ENCODE measurements at regions not wholly inside any gene's neighbourhood (a gene's known extent, or its start where the extent isn't known, plus 50 kb on each side); places are given as distances from the start of the nearest gene placed in this dataset.

DNA sequence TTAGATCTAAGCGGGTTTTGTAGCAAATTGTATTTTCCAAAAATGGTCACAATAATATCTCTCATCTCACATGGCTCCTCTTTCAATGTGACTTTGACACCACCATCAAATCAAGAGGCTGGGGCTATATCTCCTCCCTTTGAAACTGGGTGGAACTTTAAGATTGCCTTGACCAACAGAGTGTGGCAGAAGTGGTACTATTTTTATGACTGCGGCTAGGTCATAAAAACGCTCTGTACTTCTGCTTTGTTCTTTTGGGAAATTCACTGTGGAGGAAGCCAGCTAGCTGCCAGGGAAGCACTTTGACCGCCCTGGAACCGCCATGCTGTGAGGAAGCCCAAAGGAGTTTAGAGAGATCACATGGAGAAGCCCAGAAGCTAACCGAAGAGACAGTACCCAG, 50.7 kb upstream of the ACOT11 start:
- no peak for DNase-seq (ENCODE audit: low read depth in 2 of 2)

DNA sequence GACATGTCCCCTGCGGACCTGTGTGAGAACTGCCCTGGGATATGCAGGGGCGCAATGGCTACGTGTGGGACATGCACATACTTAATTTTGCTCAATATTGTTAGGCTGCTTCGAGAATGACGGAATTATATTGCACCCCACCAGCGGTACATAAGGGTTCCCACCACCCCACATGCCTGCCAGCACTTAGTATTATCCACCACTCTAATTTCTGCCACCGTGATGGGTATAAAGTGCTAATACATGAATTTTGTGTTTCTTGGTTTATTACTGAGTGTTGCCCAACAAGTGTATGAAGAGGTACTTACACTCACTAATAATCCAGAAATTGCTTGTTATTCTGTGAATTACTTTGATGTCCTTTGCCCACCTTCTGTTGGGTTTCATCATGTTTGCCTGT, 52.1 kb upstream of the ACOT11 start:
- DNase-seq (ENCODE audit: low read depth in 2 of 2), result no peak

DNA sequence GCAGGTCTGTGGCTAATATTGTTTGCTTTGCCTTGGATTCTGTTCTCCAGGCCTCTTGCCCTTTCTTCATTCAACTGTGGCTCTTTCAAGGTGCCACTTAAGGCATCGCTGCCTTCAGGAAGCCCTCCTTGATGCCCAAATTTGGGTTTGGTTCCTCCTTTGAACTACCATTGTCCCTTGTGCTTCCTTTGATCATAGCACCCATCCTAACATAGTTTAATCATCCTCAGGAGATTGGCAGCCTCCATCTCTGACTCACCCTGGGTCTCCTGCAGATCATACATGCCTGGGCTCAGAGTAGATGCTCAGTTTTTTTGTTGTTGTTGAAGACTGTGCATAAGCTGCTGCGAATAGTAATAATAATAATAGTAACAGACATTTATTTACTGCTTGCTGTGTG, 54.4 kb upstream of the ACOT11 start:
- no peak for DNase-seq (ENCODE audit: low read depth in 2 of 2)

DNA sequence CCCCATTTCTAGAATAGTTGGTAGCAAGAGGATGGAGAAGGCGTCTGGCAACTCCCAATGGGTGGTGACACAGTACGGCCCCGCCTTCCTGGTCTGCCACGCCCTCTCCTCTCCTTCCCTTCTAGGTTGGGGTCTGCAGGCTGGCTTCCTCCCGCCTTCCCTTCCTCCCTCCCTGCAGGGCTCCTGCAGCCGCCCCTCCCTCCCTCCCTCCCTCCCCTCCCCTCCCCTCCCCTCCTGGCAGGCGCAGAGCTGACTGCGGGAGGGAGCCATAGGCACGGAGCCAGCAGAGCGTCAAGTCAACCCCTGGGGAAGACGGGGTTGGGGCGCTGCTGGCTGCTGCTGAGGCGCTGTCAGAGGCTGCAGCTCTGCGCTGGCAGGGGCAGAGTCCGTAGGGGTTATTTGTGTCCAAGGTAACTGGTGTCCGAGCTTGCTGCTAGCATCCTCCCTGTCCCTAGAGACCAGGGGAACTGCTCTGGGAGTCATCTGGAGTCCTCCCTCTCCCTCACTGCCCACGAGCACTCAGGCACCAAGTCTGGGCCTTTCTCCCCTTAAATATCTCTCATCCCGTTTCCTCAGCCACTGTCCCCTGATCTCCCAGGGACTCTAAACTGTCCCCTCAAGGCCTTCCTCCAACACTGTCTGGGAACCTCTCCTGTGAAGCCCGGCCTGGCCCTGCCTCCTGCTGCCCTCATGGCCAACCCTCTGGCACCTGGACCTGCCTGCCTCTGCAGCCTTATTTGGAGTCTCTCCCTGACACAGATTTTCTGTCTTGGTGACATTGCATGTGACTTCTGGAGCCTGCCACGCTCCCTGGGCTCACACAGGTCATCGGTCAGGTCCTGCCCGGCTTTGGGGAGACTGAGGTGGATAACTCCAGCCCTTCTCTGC, 57.4 kb upstream of the ACOT11 start:
- DNase-seq (ENCODE audit: low read depth in 2 of 2), result no peak

DNA sequence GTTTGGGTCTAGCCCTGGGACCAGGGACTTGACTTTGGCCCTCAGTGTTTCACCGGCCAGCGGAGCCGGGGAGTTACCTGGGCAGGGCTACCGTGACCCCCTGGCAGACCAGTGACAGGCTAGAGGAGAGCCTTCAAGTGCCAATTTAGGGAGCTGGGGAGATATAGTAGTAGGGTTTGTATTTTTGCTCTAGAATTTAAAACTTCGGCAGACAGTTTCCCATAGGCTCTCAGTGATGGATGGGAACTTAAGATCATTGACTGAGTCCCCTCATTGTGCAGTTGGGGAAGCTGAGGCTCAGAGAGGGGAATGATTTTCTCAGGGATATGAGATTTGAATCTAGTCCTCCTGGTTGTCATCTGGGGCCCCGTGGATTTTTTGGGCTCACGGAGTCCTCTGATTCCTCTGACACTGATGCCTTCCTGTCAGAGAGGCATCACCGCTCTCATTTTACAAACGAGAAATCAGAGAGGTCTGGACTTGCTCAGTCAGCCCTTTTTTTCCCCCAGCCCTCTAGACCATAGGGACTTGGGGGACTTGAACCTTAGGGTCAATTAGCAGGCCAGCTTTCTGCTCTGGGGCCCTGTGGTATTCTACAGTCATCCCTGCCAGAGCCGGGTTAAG, 58.3 kb upstream of the ACOT11 start:
- DNase-seq (ENCODE audit: low read depth in 2 of 2), result no peak

DNA sequence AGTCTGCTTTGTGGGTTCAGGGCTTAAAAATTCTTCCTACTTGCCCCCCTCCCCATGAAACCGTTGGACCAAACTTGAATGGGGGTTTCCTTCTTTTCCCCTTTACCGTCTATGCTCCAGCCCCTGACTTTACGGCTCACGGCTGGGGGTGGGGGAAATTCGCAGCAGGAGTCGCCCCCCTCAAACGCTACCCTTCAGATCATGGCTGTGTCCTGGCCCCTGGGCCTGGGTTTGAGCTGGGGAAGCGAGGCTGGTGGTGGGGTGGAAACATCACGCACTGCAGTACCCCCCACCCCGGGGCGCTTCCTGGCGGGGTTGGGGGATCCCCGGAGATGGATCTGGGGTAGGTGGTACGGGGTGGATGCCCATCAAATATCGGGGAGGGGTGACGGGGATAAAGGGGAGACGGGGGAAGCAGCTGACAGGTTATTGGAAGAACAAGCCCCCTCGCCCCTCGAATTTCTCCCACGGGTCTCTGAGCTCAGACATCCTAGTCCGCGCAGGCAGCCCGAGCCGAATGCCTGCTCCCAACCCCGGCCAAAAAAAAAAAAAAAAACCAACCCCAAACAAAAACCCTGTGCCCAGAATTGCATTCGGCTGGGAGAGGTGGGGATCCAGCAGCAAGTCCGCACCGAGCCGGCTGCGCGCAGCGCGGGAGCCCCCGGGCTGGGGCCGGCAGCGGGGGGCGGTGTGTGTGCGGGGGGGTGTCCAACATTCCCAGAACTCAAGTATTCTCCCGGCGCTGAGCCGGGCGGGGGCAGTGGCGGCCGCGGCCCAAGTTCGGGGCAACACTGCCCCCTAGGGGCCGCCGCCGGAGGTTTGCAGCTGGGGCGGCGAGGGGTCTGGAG, 59.0 kb upstream of the ACOT11 start:
- DNase-seq (ENCODE audit: low read depth in 2 of 2), result peak; percentile 73 to 76

DNA sequence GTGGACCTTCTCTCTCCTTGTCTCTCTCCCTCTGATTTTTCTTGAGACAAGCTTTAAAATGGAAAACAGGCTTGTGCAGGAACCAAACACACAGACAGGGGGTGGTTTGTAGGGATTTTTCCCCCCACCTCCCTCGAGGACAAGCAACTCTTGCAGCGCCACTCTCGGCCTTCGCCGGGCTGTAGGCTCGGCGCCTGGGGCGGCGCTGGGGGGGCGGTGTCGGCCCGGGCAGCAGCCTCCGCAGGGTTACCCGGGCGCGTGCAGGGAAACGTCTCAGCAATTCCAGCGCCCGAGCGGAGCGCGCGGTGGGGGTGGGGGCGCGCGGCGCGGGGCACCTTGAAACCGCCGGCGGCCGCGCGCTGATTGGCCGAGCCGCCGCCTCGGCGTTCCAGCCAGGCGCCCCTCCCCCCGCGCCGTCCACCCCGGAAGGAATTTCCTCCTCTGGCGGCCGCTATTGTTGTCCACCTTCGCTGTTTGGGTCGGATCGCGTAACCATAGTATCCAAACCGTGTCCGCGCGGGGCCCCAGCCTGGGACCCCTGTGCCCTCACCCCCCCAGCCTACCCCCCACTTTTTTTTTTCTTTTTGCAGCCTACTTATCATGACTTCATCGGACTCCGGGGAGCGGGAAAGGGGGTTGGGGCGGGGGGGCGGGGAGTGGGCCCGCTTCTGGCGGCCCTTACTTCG, 59.8 kb upstream of the ACOT11 start:
- DNase-seq (ENCODE audit: low read depth in 2 of 2), result peak; percentile 85 to 87

DNA sequence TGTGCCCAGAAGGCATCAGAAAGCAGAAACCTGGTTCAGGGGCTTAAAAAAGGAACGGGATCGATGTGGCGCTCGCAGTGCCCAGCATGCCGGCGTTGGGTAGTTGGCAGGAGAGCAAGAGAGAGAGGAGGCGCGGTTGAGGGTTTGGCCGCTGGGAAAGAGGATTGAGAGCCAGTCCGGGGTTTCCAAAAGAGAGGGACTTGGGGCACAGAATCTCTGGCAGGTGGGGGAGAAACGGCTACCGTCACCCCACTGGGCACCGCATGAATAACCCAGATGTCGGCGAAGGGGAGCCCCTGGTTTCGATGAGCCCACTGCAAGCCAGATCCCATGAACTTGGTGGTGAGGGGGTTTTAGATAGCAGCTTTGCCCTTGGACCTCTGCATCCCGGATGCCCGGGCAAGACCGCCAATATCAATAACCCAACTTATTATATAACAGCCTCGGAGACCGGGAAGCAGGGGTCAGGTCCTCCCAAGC, 60.4 kb upstream of the ACOT11 start:
- no peak for DNase-seq (ENCODE audit: low read depth in 2 of 2)

DNA sequence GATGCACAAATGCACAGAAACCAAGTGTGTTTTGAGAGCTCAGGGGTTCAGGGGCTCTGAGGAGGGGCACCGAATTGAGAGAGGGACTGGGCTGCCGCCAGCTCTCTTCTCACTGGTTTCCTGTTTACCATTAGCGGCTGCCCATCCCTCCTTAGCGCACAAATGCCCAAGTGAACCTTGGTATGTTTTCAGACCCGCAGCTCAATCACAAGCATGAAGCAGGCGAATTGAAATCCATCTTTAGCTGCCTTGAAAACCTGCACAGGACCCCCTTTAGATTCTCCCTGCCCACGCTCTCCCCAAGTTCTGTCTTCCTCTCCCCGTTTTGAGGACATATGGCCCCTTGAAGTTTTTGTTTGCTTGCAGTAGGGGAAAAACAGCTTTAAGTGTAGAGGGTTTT, 61.1 kb upstream of the ACOT11 start:
- DNase-seq (ENCODE audit: low read depth in 2 of 2), result no peak

DNA sequence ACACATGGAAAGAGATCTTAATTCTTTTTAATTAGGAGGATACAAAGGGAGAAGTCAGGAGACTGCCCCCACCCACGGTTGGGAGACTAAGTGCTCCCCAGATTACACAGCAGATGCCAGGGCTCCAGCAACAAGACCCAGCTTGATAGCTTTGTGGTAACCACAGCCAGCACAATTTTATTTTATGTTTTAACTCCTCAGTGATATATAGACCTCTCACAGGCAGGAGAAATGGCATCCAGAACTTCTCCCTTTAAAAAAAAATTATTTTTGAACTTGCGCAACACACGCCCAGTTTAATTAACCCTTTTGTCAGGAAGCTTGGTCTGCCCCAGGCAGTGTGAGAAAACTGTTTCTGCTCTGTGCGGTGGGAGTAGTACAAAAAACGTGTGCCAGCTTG, 62.6 kb upstream of the ACOT11 start:
- DNase-seq (ENCODE audit: low read depth in 2 of 2), result peak in 1 of 2 experiments; percentile 25

DNA sequence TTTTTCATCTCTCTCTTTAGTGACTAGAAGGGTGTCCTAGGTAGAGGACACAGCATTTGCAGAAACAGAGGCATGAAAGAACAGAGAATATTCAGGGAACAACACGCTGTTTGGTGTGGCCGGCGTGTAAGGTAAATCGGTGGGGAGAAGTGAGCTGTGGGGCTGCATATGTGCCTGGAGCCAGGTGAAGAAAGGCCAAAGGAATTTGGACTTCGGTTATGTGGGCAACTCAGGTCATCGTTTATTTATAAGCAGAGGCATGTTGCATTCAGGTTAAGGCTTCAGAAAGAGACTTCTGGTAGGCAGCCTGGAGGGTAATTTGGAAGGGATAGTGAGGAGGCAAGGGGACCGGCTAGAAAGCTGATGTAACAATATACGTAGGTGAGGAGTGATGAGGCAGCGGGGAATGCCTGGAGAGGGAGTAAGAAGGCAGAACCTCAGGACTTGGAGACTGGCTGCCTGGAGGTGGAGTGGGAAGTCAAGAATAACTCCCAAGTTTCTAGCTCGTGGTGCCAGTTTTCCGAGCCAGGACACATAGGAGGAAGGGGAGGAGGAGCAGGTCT, 64.1 kb upstream of the ACOT11 start:
- DNase-seq (ENCODE audit: low read depth in 2 of 2), result no peak

DNA sequence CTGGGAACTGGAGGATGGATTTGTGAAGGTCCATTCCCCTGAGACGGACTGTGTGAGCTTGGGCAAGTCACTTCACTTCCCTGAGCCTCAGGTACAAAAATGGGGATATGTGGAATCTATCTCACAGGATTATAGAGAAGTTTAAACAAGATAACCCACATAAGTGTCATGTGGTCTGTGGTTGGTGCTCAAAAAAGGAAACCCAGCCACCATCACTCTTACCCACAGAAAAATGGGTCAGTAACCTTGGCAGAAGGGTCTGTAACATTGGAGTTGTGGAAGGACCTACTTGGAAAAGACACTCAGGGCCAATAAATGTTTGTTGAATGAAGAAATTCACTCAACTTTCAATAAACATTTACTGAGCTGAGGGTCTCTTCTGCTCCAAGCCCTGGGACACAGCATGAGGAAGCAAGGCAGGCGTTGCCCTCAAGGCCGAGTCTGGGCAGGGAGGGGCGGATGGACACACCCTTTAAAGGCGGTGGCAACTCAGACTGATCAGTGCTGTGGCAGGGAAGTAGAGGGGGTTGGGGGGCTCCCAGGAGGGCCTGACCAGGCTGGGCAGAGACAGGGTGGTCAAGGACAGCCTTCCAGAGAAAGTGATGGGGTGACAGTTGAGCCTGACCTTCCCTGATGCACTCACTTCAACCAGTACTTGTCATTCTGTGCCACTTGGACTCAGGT, 66.7 kb upstream of the ACOT11 start:
- DNase-seq (ENCODE audit: low read depth in 2 of 2), result no peak

DNA sequence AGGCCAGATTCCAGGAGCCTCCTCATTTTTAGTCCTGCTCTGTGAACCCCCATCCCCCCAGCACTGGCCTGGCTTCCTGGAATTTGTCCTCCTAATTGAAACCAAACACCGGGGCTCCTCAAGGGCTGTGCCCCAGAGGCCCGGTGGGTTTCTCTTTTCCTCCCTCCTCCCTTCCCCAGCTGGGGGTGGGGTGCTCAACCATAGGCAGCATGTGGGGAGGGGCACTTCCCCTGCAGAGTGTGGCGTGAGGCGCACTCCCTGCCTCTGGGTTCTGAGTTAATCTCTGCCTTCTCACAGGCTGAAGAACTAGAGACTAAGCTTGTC, 67.5 kb upstream of the ACOT11 start:
- peak; percentile 77 to 83 for DNase-seq (ENCODE audit: low read depth in 2 of 2)

DNA sequence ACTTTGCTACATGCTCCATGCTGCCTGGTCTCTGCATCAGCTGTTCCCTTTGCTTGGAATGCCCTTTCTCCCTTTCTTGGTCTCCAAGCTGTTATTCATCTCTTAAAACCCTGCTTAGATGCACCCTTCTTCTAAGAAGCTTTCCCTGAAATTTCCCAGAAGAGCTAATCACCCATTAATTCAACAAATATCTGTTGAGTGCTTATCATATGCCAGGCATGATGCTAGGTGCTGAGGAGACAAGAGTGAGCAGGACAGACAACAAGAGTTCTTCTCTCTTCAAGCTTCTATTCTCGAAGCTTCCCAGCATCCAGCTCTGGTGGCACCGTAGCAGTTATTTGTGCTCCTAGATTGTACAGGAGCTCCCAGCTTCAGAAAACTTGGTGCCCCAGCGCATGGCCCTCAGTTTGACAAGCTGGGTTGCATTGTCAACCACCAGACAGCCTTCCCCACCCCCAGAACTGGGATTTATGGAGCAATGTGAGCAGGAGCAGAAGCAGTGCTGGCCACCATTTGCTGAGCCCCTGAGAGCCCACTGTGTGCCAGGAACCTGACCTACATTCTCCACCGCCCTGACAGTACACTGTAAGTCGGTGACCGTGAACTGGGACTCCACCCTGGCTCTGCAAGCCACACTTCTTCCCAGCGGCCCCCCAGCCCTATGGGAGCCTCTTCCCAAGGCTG, 68.0 kb upstream of the ACOT11 start:
- DNase-seq (ENCODE audit: low read depth in 2 of 2), result no peak

DNA sequence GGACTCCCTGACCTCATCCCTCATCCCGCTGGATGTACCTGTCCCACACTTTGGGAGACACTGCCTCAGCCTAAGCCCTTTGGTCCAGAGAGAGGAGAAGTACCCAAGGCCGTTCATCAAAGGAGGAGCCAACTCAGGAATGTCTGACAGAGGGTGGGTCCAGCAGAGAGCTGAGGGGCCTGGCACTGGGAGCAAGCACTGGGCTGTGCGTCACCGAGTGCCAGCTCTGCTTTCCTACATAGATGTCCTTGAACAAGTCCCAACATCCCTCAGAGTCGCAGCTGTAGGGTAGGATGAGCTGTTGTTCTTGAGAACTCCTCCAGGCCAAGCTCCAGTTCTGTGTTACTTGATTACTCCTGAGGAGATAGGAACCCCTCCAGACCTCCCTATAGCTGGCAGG, 68.8 kb upstream of the ACOT11 start:
- DNase-seq (ENCODE audit: low read depth in 2 of 2), result no peak

DNA sequence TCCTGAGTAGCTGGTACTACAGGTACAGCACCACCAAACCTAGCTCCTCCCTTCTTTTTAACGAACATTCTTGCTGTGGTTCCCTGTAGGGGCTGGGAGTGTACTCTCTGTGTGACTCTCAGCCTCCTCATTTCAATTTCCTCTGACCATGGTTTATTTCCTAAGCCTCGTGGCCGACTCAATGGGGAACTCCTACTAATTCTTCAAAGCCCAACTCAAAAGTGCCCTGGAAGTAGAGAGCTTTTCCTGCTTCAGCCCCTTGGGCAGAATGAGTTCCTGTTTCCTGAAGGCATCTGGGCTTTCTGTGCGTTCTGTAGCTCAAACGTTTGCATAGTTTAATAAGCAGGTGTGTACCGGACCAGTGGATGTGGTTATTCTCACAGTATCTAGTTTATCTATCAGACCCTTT, 70.9 kb upstream of the ACOT11 start:
- no peak for DNase-seq (ENCODE audit: low read depth in 2 of 2)

DNA sequence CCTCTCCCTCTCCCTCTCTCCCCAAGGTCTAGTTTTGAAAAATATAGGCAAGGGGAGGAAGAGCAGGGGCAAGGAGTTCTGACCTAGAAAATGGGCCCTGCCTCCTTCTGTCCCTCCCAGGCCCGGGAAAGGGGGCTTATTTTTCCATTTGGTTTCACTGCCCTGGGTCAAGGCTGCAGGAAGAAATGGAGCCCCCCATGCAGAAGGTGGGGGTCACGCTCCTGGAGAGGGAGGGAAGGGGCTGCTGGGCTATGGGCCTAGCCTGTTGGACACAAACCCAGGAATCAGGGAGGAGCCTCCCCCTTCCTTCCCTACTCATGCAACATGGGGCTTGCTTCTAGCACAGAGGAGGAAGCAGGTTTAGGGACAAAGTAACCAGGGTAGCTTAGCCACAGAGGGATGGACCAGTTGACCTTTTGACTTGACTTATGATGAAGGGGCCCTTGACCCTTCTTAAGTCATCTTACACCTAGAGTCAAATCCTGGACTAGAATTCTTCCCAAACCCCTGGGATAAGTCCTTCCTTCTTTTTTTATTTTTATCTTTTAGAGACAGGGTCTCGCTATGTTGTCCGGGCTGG, 70.4 kb upstream of the SSBP3 start:
- DNase-seq (ENCODE audit: low read depth in 2 of 2), result no peak

DNA sequence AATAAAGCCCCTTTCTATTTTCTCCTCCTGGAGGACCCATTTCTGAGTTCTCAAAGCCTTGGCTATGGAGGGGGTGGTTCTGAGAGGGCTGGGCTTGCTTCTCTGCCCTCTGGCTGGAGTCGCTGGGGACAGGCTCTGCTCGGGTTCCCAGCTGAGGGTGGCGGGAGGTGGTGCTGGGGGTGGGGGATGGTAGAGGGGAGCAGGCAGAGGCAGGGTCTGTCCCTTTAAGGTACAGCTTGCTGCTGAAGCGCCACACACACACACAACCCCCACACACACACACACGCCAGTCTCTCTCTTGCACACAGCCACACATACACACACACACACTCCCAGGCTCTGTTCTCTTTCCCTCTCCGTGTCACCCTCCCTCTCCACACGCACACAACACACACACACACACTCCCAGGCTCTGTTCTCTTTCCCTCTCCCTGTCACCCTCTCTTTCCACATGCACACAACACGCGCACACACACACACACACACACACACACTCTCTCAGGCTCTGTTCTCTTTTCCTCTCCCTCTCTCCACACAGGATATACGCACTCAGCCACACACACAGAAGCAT, 69.8 kb upstream of the SSBP3 start:
- DNase-seq (ENCODE audit: low read depth in 2 of 2), result peak in 1 of 2 experiments; percentile 40

DNA sequence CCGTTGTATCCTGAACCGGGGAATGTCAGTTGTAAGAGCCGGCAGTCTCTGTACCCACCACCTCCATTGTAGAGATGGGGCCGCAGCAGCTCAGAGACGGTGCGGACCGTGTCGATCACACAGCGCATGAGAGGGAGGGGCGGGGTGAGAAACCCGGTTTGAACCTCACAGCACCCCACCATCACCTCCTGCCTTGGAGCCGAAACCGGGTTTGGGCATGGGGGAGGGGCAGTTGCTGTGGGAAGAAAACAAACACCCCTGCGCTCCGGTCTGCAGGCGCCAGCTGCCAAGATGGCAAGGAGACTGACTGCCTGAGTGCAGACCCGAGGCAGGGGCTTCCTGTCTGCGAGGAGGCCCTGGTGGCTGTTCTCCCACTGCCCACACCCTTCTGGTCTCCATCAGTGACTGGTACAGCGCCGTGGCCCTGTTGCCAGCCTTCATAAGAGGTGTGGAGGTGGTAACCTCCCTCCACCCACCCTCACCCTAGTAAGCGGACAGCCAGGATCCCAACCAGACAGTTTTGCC, 69.2 kb upstream of the SSBP3 start:
- DNase-seq (ENCODE audit: low read depth in 2 of 2), result no peak
